Activated T-cell treated with anti-CD3 and anti-CD28 coated beads, Interleukin-2, amount 50 U/mL, for 48 hours (primary cell): ENCODE measurements at regions not wholly inside any gene's neighbourhood (a gene's known extent, or its start where the extent isn't known, plus 50 kb on each side); places are given as distances from the start of the nearest gene placed in this dataset.

ENCODE experiments used
- DNase-seq, 2 experiments: peaks; one replicate each; pipeline ENCODE4 v3.0.0-alpha.2; 2020

DNA sequence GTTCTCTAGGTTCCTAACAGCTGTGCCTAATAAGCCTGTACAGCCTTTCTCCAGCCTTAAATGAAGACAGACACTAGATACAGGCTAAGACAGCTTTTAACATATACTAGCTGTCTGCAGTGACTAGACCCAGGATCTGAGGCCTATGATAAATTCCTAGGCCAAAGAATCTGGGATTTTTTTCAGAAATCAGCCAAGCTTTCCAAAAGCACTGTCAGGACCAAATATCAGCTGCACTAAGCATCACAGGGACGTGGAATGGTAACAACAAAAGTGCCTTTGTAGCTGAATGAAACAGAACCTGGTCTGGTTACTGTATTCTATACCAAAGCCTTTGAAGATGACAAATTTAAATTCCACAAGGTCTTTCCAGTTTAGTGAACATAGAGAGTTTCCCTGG is 77.9 kb upstream of the DOCK9 start:
- DNase-seq = no peak

DNA sequence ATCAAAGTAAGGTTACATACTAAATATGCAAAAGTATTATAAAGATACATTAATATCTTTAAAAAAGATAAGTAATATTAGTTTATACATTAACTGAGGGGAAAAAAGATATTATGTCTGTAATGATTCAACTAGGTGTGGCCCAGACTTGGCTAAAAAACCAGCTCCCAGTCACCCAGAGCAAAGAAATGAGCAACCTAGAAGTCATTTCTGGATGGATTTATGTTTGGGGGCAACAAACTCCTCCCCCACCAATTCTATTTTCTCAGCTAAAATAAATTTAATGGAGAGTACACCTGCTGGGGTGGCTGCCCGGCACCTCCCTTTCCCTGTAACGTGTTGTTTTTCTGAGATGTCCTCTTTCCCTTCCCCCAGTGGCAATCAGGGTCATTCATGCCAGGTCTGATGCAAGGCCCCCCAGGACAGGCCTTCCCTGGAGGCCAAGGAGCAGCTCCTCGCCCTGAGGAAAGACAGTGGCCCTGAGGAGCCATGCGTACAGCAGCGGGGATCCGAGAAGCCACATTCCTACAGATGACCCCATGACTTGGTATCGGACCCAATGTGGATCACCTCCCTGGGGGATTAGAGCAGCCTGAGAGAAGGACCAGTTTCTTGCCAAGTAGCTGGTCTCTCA is 78.6 kb upstream of the DOCK9 start:
- DNase-seq = no peak

DNA sequence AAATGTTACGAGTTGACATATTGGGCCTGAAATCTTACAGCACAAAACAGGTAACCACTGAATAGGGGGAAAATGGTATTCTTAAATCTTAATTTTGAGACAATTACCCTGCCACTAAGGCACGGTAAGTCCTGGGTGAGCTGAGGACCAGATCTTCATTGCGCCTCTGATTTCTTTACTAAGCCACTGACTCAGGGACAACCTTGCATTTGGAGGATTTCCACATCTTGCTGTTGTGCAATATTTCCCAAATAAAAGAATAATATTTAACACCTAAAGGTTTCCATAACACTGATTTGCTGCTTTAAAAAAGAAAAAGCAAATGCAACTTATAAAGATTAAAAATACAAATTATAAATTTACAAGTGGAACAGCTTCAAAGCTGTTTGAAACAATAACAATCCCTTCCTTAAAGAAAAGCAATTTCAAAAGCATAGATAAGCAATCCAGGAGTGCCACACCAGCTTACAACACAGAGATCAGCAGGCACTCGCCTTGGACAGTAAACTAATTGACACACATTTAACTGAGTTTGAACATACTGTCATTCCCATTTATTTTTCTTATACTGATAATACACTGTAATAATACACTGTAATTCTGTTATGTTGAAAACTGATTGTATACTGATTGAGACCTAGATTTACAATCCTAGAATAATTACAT is 79.6 kb upstream of the DOCK9 start:
- no peak for DNase-seq

DNA sequence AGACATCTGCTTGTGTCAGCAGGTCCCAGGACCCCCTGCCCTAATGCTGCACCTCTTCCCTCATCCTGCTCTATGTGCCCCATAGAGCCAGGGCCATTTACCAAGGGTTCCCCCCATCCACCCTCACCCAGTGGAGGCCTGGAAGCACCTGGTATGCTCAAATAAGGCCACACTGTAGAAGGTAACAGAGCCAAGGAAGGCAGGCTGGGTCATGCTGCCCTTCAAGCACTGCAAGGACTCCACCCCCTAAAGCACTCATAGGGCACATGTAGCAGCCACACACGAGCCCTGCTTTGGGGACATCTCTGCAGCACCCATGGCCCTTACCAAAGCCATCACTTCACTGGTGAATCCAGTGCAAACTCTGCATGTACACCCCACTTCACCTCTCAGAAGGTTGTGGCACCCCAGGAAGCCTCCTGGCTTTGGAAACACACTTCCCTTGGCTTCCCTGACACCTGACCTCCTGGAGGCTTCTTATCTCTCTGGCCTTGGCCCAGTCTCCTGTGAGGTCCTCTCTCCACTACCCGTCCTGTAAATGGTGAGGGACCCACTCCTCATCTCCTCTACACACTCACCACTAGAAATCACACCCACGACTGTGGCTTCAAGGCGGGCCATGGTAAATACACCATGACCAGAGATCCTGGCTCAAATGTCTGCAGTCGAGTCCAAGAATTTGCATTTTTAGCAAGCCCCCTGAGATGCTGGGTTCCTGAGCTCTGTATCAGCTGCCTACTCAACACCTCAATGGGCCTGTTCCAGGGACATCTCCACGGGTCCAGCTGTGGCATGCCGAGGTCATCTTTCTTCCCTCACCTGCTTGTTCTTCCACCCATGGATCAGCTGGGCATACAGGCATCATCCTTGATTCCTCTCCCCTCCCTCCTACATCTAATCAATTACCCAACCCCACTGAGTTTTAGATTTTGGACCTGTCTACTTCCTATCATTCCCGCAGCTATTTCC is 80.9 kb upstream of the DOCK9 start:
- no peak for DNase-seq

DNA sequence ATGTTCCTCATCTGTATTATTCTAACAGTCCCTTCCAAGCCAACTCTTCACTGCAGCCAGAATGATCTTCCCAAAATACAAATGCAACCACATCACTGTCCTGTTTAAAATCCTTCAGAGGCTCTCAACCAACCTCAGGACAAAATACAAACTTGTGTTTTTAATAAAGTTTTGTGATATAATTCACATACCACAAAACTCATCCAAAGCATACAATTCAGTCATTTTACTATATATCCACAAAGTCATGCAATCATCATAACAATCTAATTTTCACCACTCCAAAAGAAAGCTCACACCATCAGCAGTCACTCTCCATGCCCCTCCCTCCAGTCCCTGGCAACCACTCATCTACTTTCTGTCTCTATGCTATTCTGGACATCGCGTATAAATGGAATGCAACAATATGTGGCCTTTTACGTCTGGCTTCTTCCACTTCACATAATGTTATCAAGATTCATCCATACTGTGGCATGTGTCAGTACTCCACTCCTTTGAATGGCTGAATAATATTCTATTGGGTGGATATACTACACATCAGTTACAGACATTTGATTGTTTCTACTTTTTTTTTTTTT is 81.7 kb upstream of the DOCK9 start:
- DNase-seq = no peak

DNA sequence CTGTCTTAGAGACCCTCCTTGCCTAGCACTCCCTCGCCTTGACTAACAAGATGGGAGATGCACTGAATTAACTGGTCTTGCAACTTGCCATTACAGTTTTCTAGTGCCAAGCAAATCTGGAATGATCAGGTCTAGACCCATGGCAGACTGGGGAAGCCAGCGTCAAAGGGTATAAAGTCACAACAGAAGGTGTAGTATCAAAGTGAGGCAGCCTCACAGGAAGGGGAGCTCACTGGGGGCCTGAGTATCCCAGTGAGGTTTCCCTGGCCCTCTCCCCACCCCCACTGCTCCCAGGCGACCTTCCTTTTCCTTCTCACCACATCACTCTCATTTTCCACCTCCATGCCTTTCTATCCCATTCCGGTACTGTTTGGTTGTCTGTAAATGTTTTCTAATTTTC is 83.5 kb upstream of the DOCK9 start:
- DNase-seq = no peak

DNA sequence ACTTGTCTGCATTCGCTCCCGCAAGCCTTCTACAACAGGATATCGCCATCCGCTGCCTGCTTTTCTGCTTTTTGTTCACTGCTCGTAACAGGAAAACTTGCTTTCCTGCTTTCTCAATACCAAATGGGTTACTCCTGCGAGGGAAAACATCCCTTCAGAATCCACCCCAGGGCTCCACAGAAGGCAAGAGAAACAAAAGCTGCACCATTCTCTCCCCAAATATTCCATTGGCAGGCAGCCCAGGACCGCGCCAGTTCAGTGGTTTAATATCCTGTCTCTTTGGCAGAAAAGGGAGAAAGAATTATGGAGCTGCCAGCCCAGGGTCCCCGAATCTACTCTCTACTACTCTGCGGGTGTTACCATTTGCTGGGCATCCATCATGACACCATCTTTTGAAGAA is 84.7 kb upstream of the DOCK9 start:
- no peak for DNase-seq

DNA sequence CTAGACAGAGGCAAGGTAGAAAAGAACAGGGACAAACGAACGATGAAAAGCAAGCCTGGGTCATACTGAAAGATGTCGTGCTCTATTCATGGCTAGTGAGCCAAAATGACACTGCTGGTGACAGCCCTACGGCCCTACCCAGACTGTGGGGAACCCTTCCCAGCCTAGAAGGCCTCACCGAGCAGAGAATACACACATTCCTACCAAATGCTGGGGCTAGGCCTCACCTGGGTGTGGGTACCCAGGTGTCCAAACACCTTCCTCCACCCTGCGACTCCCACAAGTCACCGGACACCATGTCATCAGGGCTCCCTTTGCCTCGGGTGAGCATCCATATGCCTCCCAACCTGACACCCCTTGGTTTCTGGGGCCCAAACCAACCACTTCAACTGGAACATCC is 85.3 kb upstream of the DOCK9 start:
- no peak for DNase-seq

DNA sequence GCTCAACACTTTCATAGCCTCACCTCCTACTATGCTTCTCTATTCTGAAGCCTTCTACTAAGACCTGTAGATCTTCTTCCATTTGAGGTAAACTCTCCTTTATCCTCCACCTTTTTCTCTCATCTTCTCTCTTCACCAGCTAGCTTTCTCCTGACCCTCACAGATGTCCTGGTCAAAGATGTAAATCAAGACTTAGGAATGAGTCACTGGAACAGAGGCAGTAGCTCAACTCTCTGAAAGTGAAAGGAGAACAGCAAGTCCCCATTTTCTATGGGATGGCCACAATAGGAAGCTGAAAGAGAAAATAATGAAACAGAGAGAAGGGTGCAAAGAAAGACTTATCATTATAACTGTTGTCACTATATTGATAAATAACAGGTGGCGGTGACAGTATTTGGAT is 86.1 kb upstream of the DOCK9 start:
- no peak for DNase-seq

DNA sequence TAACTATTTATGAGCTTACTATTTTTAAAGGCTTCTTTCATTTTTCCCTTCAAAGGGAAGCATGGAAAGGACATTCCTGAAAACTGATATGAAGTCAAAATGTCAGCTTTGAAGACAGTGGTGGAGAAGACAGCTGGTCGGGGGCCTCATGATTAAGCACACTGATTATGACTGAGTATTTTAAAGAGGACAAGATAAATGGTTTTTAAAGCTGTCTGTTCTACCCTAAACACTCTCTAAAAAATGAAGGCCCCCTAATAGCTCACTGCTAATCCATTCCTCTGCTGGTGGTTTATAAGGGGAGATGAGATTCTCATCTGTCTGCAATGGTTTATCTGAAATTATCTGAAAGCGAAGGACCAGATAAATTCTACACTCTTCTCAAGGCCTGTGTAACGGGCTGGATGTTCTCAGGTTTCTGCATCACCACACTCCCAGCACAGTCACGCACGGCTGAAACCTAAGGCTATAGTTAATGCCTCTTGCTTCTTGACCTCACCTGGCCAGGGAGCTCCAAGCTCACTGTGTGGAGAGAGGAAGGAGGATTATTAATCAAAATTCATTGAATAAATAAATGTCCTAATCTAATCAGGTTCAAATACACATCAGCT is 86.9 kb upstream of the DOCK9 start:
- no peak for DNase-seq

DNA sequence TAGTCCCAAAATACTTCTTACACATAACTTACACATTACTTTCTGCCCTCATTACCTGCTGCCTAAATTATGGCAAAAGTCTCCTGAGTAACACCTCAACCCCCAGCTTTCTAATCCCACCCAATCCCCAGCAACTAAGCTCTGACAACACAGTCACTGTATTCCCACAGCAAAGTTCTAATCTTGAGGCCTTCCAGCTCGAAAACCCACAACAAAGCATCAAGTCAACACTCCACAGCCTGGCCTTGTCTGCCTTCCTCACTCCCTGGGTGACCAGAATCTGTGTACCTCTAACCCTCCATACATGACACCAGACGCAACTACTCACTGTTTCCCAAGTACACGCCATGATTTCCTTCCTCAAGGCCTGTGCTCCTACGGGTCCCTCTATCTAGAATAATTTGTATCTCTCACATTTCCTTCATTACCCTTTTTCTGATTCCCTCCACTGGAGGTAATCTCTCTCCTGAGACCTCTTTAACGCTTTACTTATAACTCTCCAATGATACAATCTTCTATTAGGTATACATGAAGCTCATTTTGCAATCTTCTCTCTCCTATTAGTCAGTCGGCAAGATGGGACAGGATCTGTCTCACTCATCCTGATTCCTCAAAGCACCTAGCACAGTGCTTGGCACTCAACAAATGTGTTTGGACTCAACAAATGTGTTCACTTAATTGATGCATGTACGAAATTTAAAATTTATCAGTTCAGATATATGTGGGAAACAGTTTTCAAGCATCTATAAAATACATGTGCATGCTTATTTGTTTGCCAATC is 87.6 kb upstream of the DOCK9 start:
- DNase-seq = no peak

DNA sequence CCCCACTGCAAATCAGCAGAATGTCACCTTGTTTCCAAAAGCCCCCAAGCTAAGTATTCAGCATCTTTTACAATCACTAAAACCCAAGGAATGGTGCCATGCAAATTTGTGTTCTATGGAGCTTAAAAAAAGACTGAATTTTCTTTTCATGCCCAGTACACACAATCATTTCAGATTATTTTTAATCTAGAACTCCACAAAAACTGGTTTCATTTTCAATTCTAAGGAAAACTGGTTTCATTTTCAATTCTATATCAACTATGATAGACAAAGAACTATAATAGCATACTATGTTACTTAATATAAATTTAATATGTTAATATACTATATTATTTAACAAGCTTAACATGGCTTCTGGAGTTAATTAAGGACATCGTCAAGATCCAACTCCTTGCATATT is 88.4 kb upstream of the DOCK9 start:
- DNase-seq = no peak

DNA sequence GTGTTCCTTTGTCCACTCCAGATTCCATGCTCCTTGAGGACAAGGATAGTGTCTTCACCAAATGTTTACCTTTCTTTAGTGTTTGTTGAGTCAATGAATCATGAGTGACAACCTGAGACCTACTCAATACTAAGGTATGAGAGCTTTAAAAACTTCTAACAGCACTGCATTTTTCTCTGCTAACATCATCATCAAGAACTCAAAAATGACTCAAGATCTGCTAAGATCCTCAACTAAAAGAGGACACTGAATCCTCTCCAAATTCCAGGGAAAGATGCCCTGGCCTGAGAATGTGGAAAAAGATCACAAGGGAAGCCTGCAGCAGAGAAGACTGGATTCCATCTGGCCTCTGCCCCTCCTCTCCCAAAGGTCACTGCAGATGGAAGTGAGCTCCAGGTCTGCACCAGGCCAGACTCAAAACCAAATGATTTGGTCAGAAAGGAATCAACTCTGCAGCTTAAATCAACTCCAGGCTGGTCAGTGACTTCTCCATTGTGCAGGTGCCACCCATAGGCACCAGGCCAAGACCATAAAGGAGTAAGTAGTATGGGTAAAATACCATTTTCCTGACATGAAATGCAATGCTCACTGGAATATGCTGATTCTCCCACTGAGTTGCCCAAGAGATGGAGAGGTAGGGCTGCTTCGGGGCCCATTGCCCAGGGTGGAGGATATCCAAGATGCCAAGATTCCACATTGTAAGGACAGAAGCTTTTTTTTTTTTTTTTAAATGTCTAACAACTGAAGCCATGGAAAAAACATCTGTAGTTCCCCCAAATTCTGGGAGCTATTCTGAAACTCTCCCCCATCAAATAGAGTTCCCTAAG is 89.5 kb upstream of the DOCK9 start:
- no peak for DNase-seq

DNA sequence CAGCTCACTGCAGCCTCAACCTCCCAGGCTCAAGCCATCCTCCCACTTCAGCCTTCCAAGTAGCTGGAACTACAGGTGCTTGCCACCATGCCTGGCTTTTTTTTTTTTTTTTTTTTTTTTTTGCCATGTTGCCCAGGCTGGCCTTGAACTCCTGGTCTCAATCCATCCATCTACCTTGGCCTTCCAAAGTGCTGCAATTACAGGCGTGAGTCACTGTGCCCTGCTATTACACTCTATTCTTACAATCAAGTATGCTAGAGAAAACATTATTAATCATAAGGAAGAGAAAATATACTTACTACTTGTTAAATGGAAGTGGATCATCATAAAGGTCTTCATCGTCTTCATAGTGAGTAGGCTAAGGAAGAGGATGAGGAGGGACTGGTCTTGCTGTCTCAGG is 93.3 kb upstream of the DOCK9 start:
- DNase-seq = no peak

DNA sequence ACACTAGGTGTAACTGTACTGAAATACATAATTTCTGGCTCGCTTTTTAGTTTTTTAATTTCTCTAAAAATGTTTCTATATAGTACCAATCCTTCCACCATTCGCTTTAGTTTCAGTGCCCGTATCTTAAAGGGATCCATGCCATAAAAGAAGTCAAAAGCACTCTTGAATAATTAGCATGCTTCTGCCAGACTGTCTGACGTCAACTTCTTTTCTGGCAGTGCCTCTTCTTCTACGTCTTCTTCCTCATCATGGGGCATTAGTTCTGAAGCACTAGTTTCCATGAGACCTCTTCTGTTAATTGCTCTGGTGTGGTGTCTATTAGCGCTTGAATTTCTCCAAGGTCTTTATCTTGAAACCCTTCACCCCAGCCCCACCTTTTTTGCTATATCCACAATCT is 93.8 kb upstream of the DOCK9 start:
- DNase-seq = no peak

DNA sequence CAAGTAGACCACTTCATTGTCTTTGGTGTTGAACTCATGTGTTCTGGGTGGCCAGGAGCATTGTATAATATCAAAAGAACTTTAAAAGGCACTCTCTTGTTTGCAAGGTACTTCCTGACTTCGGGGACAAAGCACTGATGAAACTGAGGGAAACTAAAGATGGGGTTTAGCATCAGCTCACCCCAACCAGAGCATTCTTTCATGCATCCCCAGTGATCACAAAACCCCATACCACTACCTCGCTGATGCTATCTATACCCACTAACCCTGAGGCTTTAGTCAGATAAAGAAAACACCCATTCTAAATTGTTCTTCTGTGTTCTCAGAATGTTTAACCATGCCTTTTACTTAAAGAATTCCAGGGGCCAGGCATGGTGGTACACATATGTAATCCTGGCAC is 94.5 kb upstream of the DOCK9 start:
- no peak for DNase-seq

DNA sequence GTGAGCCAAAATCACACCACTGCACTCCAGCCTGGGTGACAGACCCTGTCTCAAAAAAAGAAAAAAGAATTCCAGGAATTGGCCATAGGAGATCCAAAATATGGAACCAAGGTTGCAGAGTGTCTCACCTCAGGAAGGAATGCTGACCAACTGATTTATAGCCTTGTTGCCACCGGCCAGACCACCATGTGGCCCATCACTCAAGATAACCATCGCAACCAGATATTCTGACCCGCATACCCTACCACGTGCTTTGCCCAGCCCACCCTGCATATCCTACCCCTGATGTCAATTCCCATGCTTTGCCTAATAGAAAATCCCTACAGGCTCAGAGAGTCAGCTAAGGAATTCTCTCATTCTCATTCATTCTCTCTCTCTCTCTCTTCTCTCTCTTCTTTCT is 95.1 kb upstream of the DOCK9 start:
- no peak for DNase-seq

DNA sequence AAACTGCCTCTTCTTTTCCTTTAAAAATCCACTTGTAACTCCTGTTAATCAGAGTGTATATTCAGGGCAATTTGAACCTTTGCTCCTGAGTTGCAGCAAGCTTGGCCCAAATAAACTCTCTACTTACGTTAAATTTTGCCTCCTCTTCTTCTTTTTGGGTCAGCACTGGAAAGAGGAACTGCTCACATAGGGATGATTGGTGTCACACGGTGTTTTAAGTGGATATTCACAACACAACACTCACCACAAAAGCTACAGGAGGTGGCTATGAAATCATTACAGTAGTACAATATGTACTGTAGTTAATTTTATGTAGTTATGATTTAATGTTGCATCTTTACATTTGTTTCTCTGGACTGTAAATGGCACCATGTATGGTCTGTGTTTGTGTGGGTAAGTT is 96.8 kb upstream of the DOCK9 start:
- DNase-seq = no peak

DNA sequence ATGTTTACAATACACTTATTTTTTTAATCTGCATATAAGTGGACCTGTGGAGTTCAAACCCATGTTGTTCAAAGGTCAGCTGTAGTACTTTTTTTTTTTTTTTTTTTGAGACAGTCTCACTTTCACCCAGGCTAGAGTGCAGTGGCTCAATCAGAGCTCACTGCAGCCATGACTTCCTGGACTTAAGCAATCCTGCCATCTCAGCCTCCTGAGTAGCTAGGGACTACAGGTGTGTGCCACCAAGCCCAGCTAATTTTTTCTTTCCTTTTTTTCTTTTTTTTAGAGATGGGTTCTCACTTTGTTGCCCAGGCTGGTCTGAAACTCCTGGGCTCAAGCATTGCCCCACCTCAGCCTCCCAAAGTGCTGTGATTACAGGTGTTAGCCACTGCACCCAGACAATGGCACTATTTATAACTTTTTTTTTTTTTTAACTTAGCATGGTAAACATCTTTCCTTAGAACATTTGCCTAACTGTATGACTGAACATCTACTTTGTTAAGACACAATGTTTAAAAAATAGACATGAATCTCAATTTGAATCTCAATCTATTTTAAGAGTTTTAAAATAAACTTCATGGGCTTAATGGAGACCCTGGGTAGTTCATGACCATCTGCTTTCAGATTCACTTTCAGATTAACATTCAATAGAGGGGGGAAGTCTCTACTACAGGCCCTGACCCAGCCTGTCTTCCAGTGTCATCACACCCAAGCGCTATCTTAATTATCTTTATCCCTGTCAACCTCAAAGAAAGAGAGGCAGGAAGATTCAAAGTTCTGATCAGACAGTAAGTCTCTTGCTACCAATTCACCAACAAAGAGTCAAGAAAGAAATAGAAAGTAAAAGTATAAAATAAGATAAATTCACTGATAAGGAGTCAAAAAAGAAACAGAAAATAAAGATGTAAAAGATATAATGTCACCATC is 97.7 kb upstream of the DOCK9 start:
- DNase-seq = no peak
